BJ (cell line): ENCODE measurements at regions not wholly inside any gene's neighbourhood (a gene's known extent, or its start where the extent isn't known, plus 50 kb on each side); places are given as distances from the start of the nearest gene placed in this dataset.

Source experiments
- CTCF ChIA-PET: fragments of 350-600 bp; formaldehyde crosslinking; extraction: SDS; loops from one replicate; lab custom pipeline; 2021; ENCODE audit warnings: antibody characterized with exemption, inconsistent platforms; lab: Yijun Ruan, JAX
- POLR2A ChIA-PET: fragments of 300-600 bp; sonication (Branson Sonifier 250); formaldehyde crosslinking; extraction: SDS; loops from one replicate; lab custom pipeline; 2021; ENCODE audit warnings: antibody characterized with exemption; lab: Charles Lee
- DNase-seq: peaks from one replicate; pipeline ENCODE4 v3.0.0-alpha.2; 2011; ENCODE audit warnings: low read depth
- H3K27me3 ChIP-seq: 2 replicates; pipeline ENCODE4 v1.6.0; 2011; ENCODE audit warnings: low read length; ENCODE audit not compliant: control insufficient read depth, insufficient read depth
- H3K36me3 ChIP-seq: 2 replicates; pipeline ENCODE4 v1.5.1; 2011; ENCODE audit warnings: low read length; ENCODE audit not compliant: control insufficient read depth, insufficient read depth
- H3K4me3 ChIP-seq: 2 replicates; pipeline ENCODE4 v1.5.1; 2011; ENCODE audit warnings: low read depth, mild to moderate bottlenecking, control low read depth, low read length
- CTCF ChIP-seq: IDR thresholded peaks from 2 replicates; pipeline ENCODE4 v1.5.1; 2011; ENCODE audit warnings: low read depth, mild to moderate bottlenecking, control low read depth, inconsistent platforms, low read length, moderate library complexity; ENCODE audit not compliant: insufficient read depth

- H3K4me3 ChIP-seq = no peak overlapping the region
- no peaks in the 10 kb centered on the region for H3K27me3 ChIP-seq
- no peaks in the 10 kb centered on the region for H3K36me3 ChIP-seq
- CTCF ChIA-PET = no interaction called here
- POLR2A ChIA-PET = no interaction called here
- DNase-seq = no peak
- no peak for TF ChIP-seq CTCF
These were observed 267.7 kb downstream of the GALC start for GRCh38 chr14:87725318-87725717.

GRCh38 chr14:87712396-87713090 lies 280.4 kb downstream of the GALC start:
- Histone ChIP-seq H3K27me3 (no peaks in the 10 kb centered on the region), H3K4me3 (no peak overlapping the region), H3K36me3 (no peaks in the 10 kb centered on the region)
- DNase-seq = no peak
- ChIA-PET POLR2A (no interaction called here), CTCF (no interaction called here)
- TF ChIP-seq CTCF = no peak

- DNase-seq = no peak
- ChIA-PET POLR2A (no interaction called here), CTCF (no interaction called here)
- Histone ChIP-seq H3K36me3 (no peaks in the 10 kb centered on the region), H3K4me3 (no peak overlapping the region), H3K27me3 (no peaks in the 10 kb centered on the region)
- no peak for TF ChIP-seq CTCF
These were observed 287.5 kb downstream of the GALC start for GRCh38 chr14:87705439-87705896.

- TF ChIP-seq CTCF = no peak
- POLR2A ChIA-PET = no interaction called here
- CTCF ChIA-PET = no interaction called here
- Histone ChIP-seq H3K36me3 (no peaks in the 10 kb centered on the region), H3K4me3 (no peak overlapping the region), H3K27me3 (no peaks in the 10 kb centered on the region)
- DNase-seq = no peak
These were observed 294.5 kb downstream of the GALC start for GRCh38 chr14:87698481-87698880.

GRCh38 chr14:87696485-87696884 lies 296.5 kb downstream of the GALC start:
- Histone ChIP-seq H3K4me3 (no peak overlapping the region), H3K27me3 (no peaks in the 10 kb centered on the region), H3K36me3 (no peaks in the 10 kb centered on the region)
- no peak for TF ChIP-seq CTCF
- no peak for DNase-seq
- ChIA-PET CTCF (no interaction called here), POLR2A (no interaction called here)
